GM18511 (cell line): ENCODE measurements at regions not wholly inside any gene's neighbourhood (a gene's known extent, or its start where the extent isn't known, plus 50 kb on each side); places are given as distances from the start of the nearest gene placed in this dataset.
"Not testable (repeated sequence)": the region's sequence is repeated elsewhere in the genome, so short reads cannot be mapped to it uniquely, and the experiment has no call there.

Experiments used
- ATAC-seq: cut with Tn5 transposase; IDR thresholded peaks from one replicate; pipeline ENCODE4 v1.9.1; 2021; ENCODE audit warnings: mild to moderate bottlenecking, moderate library complexity; ENCODE audit not compliant: unreplicated experiment

GRCh38 chr6:106749609-106750008, 120.2 kb downstream of the QRSL1 start:
- no peak for ATAC-seq

DNA sequence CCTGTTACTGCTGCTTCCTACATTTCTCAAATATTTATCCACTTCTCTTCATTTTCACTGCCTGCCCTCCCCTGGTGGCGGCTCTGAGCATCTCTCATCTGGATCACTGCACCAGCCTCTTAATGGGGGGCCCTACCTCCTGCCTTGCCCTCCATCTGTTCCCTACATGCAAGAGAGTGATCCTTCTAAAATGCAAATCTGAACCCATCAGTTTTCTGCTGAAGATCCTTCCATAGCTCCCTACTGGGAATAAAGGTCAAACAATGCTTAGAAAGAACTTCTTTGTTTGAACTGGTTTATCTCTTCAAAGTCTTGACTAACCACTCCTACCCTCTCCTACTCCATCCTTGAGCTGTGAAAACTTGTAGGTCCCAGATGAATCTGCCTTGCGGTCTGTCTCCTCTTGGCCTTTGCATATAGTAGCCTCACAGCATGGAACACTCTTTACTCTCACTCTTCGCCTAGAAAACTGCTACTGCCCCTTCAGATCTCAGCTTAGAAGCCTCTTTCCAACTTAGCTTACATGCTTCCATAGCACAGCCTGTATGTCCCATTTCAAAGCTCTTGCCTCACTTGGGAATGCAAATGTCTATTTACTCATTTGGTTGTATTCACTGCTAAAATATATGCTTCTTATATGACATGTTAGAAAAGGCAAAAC, 119.3 kb downstream of the QRSL1 start:
- no peak for ATAC-seq

DNA sequence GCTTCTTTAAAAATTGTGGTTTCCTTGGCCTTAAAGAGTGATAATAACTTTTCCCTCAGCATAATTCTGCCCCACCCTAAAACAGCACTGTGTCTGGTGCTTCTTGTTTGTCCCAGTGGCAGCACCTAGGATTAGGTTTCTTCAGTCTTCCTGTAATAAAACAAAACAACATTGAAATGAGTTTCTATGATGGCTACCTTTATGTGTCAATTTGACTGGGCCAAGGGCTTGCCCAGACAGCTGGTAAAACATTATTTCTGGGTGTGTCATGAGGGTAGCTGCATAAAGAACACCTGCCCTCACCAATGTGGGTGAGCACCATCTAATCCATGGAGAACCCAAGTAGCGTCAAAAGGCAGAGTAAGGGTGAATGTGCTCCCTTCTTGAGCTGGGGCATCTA, 117.8 kb downstream of the QRSL1 start:
- no peak for ATAC-seq

DNA sequence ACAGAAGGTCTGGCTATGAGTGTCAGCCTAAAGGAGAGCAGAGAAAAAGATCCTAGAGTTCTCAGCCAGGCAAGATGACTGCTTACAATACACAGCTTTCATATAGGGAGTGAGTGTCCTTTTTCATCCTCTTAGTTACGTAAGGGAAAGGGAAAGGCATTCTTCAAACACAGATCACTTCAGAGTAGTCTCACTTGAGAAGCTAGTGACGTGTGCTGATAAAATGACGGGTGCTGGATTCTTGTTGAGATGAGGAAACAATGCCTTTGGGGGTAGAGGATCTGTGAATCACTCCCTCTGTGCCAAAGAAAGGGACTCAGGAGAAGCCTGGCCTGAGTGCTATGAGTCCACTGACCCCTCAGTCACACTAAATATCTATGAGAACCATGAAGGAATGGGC, 117.3 kb downstream of the QRSL1 start:
- ATAC-seq: no peak

GRCh38 chr6:106745824-106746582, 116.6 kb downstream of the QRSL1 start:
- no peak for ATAC-seq

DNA sequence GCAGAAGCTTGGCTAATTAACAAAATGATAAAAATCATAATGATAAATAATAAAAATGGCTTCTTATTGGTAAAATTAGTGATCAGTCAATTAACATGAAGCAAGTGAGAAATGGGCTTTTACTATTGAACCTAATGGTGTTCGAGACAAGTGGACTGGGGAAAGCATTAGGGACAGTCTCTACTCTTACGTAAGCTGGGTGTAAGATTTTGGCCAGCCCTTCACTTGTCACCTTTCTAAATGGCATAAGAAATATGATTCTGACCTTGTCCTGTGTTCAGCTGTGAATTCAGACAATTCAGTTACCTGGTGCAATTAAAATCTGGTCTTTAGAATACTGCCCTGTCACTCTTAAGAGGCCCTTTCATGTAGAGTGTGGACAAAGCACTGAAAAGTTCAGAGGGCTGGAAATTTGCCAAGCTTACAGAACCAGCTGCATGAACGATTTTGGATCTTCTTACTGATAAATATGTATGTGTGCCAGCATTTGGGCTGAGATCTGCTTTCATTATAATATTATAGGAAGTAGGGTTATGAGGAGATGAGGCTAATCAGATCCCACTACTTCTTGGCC, 115.9 kb downstream of the QRSL1 start:
- ATAC-seq: no peak

- ATAC-seq: no peak
Measured at GRCh38 chr6:106744781-106745180, 115.4 kb downstream of the QRSL1 start.

DNA sequence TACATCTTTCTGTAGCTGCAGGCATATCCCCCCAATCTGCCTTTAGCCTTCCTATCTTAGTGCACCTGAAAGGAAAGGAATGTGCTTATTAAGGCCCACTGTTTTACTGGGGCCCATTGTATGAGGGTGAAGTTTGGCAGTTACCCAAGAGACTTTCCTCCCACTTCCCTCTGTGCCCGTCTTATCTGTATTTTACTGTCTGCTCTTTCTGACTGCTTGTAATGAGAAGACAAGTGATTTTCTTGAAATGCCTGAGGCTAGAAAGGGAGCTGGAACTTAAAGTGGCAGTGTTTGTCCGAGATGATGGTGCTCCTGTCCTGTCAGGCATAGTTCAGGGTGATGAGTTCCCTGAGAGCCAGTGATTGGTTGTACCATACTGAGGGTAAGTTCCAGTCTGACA, 114.7 kb downstream of the QRSL1 start:
- not testable (repeated sequence) for ATAC-seq

DNA sequence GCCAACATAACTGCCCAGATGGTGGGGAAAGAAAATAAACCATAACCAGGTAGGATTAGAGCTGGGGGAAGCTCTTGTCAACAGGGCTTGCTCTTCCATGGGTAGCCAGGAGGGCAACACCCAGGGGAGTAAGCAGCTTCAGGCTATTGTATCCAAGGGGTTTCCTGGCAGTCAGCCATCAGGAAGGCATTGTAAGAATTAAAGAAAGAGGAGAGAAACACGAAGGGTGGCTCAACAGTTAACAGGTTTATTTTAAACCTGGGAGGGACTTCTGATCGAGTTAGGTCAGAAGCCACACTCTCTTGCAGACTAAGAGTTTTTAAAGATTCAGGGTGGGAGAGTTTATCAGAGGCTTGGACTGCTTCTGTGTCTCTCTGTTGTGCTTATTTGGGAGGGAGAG, 114.2 kb downstream of the QRSL1 start:
- no peak for ATAC-seq

GRCh38 chr6:106740287-106740686, 110.9 kb downstream of the QRSL1 start:
- ATAC-seq: no peak

DNA sequence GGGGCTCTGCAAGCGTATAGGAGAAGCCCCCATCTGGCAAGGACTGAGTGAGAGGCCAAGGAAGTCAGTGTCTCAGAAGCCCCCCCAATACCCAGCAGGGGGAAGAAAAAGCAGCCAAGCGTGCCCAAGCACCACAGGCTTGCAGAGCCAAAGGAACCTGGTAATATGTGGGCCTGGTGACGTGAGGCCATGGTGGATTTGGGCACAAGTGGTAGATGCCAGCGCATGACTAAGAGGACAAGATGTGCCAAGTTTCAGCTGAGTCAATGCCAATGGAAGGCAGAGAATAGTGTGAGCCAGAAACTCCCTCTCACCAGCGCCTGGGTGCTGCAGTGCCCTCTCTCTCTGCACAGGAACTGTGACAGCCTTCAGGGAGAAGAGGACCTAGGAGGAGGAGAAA, 110.0 kb downstream of the QRSL1 start:
- ATAC-seq: no peak

DNA sequence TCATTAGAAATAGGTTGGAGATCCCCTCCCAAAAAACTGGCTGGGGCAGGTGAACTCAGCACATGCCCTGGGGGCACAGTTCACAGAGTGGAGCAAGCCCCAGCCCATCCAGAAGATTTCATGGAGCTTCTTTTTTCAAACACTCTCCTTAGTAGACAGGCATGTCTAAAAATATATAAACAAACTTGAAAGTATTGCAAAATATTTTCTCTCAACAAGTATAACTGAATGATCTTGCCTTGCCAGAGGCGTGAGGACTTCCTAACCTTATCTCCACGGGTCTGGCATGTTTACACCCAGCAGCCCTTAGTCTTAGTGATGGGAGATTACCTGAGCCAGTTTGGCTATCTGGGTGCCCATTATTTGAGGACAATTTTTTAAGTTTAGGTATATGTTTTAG, 107.1 kb downstream of the QRSL1 start:
- no peak for ATAC-seq

GRCh38 chr6:106735828-106736227, 106.5 kb downstream of the QRSL1 start:
- ATAC-seq: no peak

DNA sequence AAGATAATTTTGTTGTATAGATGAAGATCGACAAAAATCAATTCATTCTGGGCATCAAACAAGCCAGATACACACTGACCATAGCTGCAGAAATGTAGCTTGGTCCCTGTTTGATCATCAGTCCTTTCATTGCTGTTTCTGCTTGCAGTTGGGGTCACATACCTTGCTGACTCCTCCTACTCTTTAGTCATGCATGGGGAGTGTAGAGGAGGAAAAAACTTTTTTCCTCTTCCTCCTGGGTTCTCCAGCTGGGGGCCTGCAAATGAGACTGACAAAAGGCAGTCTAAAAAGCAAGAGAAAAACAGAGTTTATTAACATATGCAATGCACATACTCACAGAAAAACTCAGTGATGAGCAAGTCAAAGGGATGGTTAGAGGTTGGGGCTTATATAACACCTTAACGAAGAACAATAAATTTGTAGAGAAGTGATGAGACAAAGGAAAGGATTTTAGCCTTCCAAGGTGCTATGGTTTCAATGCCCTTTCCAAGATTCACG, 105.8 kb downstream of the QRSL1 start:
- ATAC-seq: no peak

GRCh38 chr6:106733386-106733785, 104.0 kb downstream of the QRSL1 start:
- ATAC-seq: no peak

GRCh38 chr6:106732376-106732940, 103.1 kb downstream of the QRSL1 start:
- no peak for ATAC-seq

- ATAC-seq: no peak
Measured at GRCh38 chr6:106731843-106732160, 102.4 kb downstream of the QRSL1 start.

- ATAC-seq: no peak
Measured at GRCh38 chr6:106731144-106731842, 101.9 kb downstream of the QRSL1 start.

- ATAC-seq: no peak
Measured at GRCh38 chr6:106730718-106731117, 101.3 kb downstream of the QRSL1 start.

DNA sequence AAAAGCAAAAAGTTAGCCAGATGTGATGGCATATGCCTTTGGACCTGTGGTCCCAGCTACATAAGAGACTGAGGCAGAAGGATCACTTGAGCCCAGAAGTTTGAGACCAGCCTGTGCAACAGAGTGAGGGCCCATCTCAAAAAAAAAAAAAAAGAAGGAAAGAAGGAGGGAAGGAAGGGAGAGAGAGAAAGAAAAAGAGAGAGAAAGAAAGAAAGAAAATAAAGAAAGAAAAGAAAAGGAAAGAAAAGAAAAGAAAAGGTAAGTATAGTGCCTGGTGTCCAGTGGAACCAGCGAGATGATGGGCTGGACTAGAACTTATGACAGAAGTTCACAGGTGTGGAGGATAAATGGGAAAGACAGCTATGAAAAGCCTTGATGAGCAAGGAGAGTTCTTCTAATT, 100.9 kb downstream of the QRSL1 start:
- no peak for ATAC-seq

- ATAC-seq: no peak
Measured at GRCh38 chr6:106729841-106730240, 100.5 kb downstream of the QRSL1 start.
